Heart right ventricle (tissue), 16 donors: ENCODE measurements at regions not wholly inside any gene's neighbourhood (a gene's known extent, or its start where the extent isn't known, plus 50 kb on each side); places are given as distances from the start of the nearest gene placed in this dataset.

Experiments used
- ATAC-seq, 8 donors: fragments of 200-7000 bp; cut with Tn5 transposase; one replicate each; pipeline ENCODE4 v1.9.1; 2020; ENCODE audit warnings: mild to moderate bottlenecking in 8 of 8, moderate library complexity in 8 of 8, moderate number of reproducible peaks in 1 of 8
- DNase-seq, 2 donors: peaks; one replicate each; pipeline ENCODE4 v3.0.0-alpha.2; 2020
- H3K27ac ChIP-seq, 10 donors: fragments of 200-600 bp; sonication (generic) in 2 of 10; one replicate each; pipeline versions ENCODE4 v1.5.0 to v1.8.0; 2020 to 2022; ENCODE audit warnings: mild to moderate bottlenecking in 3 of 10
- H3K27me3 ChIP-seq, 7 donors: fragments of 200-600 bp; one replicate each; pipeline ENCODE4 v1.8.0; 2021 to 2022; ENCODE audit warnings: mild to moderate bottlenecking in 2 of 7
- H3K36me3 ChIP-seq, 9 donors: fragments of 200-600 bp; sonication (generic) in 1 of 9; one replicate each; pipeline versions ENCODE4 v1.5.0 to v1.8.0; 2020 to 2022; ENCODE audit warnings: mild to moderate bottlenecking in 2 of 9
- H3K4me1 ChIP-seq, 9 donors: fragments of 200-600 bp; sonication (generic) in 1 of 9; one replicate each; pipeline versions ENCODE4 v1.5.0 to v1.8.0; 2020 to 2022; ENCODE audit warnings: mild to moderate bottlenecking in 4 of 9
- H3K4me3 ChIP-seq, 10 donors: fragments of 200-600 bp; sonication (generic) in 2 of 10; one replicate each; pipeline versions ENCODE4 v1.5.0 to v1.8.0; 2020 to 2022; ENCODE audit warnings: mild to moderate bottlenecking in 7 of 10, moderate library complexity in 2 of 10
- H3K9me3 ChIP-seq, 11 donors: fragments of 200-600 bp in 10 of 11; sonication (generic) in 2 of 11; one replicate each; pipeline versions ENCODE4 v1.5.0 to v1.8.0; 2013 to 2022; ENCODE audit warnings: mild to moderate bottlenecking in 2 of 11, control low read depth in 1 of 11, moderate library complexity in 1 of 11
- CTCF ChIP-seq, 9 donors: fragments of 200-600 bp; sonication (generic) in 2 of 9; IDR thresholded peaks; one replicate each; pipeline versions ENCODE4 v1.5.0 to v1.8.0; 2021 to 2022; ENCODE audit warnings: antibody characterized with exemption in 9 of 9, mild to moderate bottlenecking in 5 of 9, moderate library complexity in 1 of 9
- WGBS, 2 donors: extraction: QIAGEN DNeasy Blood & Tissue Kit; methylation state at CpG; one replicate each; pipeline ENCODE4 v1.1.7; 2013; ENCODE audit warnings: inconsistent platforms in 1 of 2; 5-methylcytosine and 5-hydroxymethylcytosine counted together
- intact Hi-C, 10 donors: fragments of 100-400 bp; cut with DNase I; formaldehyde crosslinking; loops; one replicate each; pipeline versions ENCODE4 v1.11.1 to v1.14.2; 2022
- donor health status: Arrhythmogenic right ventricular cardiomyopathy.
- donor health status: ischemic (EF 13 %, LVEDD 7.1; RV severe dilation, severe dysfunction).
- donor health status: healthy with polysubstance abuse.
- donor health status: DM: no; HTN: yes; CAD: no.
- donor health status: DM: no; HTN: no; CAD: no.
- donor health status: ischemic (EF 25% LVEDD 6.9; RV normal size, moderate dysfunction).
- donor health status: ischemic (EF 25% LVEDD 5.7; RV mildly dilated, moderate dysfunction).
- donor health status: healthy.
- donor health status: DM: yes; HTN: yes; CAD: no.
- donor health status: Ischemic cardiomyopathy.
- donor health status: ischemic (EF 35%, LVEDD 5.7; RV mildly dilated, moderate dysfunction).
- donor health status: nonischemic (EF 11% LVEDD 7.7; RV severe dilation, severe dysfunction).
- donor health status: DM: yes; HTN: yes; CAD: no.
- donor health status: PGD.
- donor health status: ischemic (EF 29% LVEDD 5.4; RV normal size, mild dysfunction).
- donor health status: nonischemic (EF 23%, LVEDD 6.1; RV moderate dilation, normal function).

GRCh38 chrX:30039768-30040167 lies 175.6 kb upstream of the MAGEB2 start:
- H3K27ac ChIP-seq = no peak overlapping the region
- no peaks in the 10 kb centered on the region for H3K27me3 ChIP-seq
- no peak for TF ChIP-seq CTCF (IDR thresholded peaks at IDR 0.05)
- ATAC-seq (no peak), DNase-seq (no peak)
- no peaks in the 10 kb centered on the region for H3K4me1 ChIP-seq
- intact Hi-C loops = no loop called here
- peaks cover 0 to 5% (median 0%) of the 10 kb centered on the region in 11 donors for H3K9me3 ChIP-seq
- no peak overlapping the region for H3K4me3 ChIP-seq
- WGBS, 2 donors = 73 to 79% methylated on average over 2 of the region's 2 CpGs
- H3K36me3 ChIP-seq = no peaks in the 10 kb centered on the region

- no peaks in the 10 kb centered on the region for H3K4me1 ChIP-seq
- H3K9me3 ChIP-seq = peaks cover 0 to 1% (median 0%) of the 10 kb centered on the region in 11 donors
- no peak for DNase-seq
- no peak overlapping the region for H3K27ac ChIP-seq
- no peaks in the 10 kb centered on the region for H3K36me3 ChIP-seq
- peak in 7 of 9 donors; percentile 23 to 48 (median 35) for TF ChIP-seq CTCF (IDR thresholded peaks at IDR 0.05)
- H3K4me3 ChIP-seq = no peak overlapping the region
- no peaks in the 10 kb centered on the region for H3K27me3 ChIP-seq
- 11 to 32% methylated on average over 2 of the region's 2 CpGs for WGBS, 2 donors
- ATAC-seq = peak in 1 of 8 donors; percentile 42
- intact Hi-C loops = no loop called here
These were observed 154.6 kb upstream of the MAGEB2 start for GRCh38 chrX:30060718-30061117.

- Histone ChIP-seq H3K27me3 (no peaks in the 10 kb centered on the region), H3K9me3 (peaks cover 0 to 18% (median 0%) of the 10 kb centered on the region in 11 donors), H3K27ac (no peak overlapping the region), H3K4me1 (no peaks in the 10 kb centered on the region), H3K36me3 (no peaks in the 10 kb centered on the region), H3K4me3 (no peak overlapping the region)
- intact Hi-C loops = no loop called here
- DNase-seq (no peak), ATAC-seq (no peak)
- TF ChIP-seq CTCF (IDR thresholded peaks at IDR 0.05) = no peak
- WGBS, 2 donors = 31 to 46% methylated on average over 2 of the region's 2 CpGs
These were observed 150.1 kb upstream of the MAGEB2 start for GRCh38 chrX:30065226-30065625.

- ATAC-seq = no peak
- Histone ChIP-seq H3K9me3 (peaks cover 0 to 18% (median 0%) of the 10 kb centered on the region in 11 donors), H3K4me1 (no peaks in the 10 kb centered on the region), H3K4me3 (no peak overlapping the region), H3K36me3 (no peaks in the 10 kb centered on the region), H3K27ac (no peak overlapping the region), H3K27me3 (no peaks in the 10 kb centered on the region)
- no peak for TF ChIP-seq CTCF (IDR thresholded peaks at IDR 0.05)
- intact Hi-C loops = no loop called here
- DNase-seq = no peak
- WGBS, 2 donors = 72 to 79% methylated on average over 4 of the region's 4 CpGs
These were observed 147.7 kb upstream of the MAGEB2 start for GRCh38 chrX:30067677-30068076.
